ENCODE measurements at regions not wholly inside any gene's neighbourhood (a gene's known extent, or its start where the extent isn't known, plus 50 kb on each side); places are given as distances from the start of the nearest gene placed in this dataset.

DNA sequence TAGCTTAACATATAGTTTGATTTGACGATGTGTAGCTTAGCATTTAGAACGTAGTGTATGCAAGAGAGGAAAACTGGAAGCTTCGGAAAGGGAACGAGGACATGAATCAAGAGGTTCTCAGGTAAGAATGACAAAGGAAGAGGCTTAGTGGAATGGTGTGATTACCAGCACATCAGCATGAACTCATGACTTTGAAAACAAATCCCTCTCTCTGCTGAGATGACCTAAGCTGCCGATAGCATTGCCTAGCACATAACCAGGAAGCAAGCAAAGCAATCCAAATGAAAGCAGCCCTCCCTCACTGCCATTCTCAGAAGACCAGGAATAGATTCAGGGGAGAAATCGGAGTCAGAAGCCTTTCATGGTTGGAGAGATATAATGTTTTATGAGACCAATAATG, 51.3 kb upstream of the CCL1 start:
- DNase-seq = no peak

DNA sequence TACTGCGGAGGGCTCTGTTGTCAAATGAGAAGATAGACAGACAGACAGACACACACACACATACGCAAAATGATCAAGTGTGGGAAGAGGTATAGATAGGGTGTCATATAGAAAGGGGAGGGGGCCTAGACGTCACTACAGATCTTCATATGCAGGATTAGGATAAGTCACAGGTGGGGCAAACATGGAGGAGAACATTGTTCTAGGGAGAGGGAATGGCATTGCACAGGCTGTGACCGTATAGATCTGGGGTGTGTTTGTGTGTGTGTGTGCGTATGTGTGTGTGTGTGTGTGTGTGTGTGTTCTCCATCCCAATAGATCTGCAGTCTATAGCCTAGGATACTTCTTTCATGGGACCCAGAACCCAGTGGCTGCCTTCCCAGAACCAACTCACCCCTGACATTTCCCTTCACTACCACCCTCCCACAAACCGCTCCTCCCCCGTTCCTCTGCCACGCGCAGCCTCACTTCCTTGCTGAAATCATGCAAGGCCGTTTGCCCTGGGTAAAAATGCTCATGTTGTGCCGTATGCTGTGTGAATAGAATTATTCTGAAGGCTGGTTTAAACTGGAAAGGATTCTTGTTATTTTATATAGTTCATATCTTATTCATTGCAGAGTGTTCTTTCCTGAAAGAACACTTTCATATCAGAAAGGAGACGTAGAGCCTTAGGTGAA, 50.5 kb upstream of the CCL1 start:
- no peak for DNase-seq

DNA sequence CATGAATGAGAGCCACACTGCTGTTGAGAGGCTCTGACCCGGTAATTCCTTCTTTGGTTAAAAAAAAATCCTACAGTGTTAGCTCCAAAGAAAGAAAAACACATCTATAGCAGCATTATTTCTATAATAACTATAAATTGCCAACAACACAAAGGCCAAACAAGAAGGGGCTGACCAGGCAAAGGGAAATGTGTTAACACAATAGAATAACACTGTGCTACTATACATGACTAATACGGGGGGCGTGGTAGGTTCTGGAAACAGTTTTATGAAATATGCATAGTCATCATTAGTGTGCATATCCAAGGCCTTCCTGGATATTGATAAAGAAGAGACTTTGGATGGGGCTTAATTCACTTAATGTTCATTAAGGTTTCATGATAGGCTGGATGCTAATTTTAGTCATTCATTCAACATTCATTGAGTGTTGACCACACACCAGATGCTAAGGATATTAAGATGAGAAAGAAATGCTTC, 50.0 kb upstream of the CCL1 start:
- DNase-seq = no peak
